OCI-LY7 (cell line): ENCODE measurements at regions not wholly inside any gene's neighbourhood (a gene's known extent, or its start where the extent isn't known, plus 50 kb on each side); places are given as distances from the start of the nearest gene placed in this dataset.

Experiments
- BruUV-seq: library from RNA; stranded (reverse); fragments of 400-500 nt; replicated peaks from 2 replicates; lab custom pipeline; 2021; lab: Mats Ljungman, UMichigan
- CTCF ChIA-PET: fragments of 300-600 bp; sonication (Branson Sonifier 250); formaldehyde crosslinking; loops from one replicate; lab custom pipeline; 2022; ENCODE audit warnings: antibody characterized with exemption; ENCODE audit not compliant: unreplicated experiment; lab: Charles Lee
- POLR2A ChIA-PET: fragments of 300-600 bp; sonication (Branson Sonifier 250); formaldehyde crosslinking; loops from one replicate; lab custom pipeline; 2022; ENCODE audit warnings: antibody characterized with exemption; lab: Charles Lee
- DNase-seq: peaks from one replicate; pipeline ENCODE4 v3.0.0-alpha.2; 2015; ENCODE audit warnings: low spot score
- H2AFZ ChIP-seq: fragments of 200-600 bp; sonication (generic), shearing (Covaris generic); 2 replicates; pipeline ENCODE4 v1.6.1; 2014; ENCODE audit warnings: mild to moderate bottlenecking, antibody characterized with exemption, low read length, moderate library complexity
- H3K27ac ChIP-seq: fragments of 200-600 bp; sonication (generic); 2 replicates; pipeline ENCODE4 v1.5.1; 2014; ENCODE audit warnings: mixed run types, low read depth, mild to moderate bottlenecking, moderate library complexity, low read length, inconsistent platforms; ENCODE audit not compliant: poor library complexity, severe bottlenecking
- H3K36me3 ChIP-seq: fragments of 200-600 bp; sonication (generic); 2 replicates; pipeline ENCODE4 v1.6.1; 2014; ENCODE audit warnings: mild to moderate bottlenecking, antibody characterized with exemption, low read length, moderate library complexity, mixed read lengths; ENCODE audit not compliant: insufficient read depth
- H3K4me1 ChIP-seq: fragments of 200-600 bp; sonication (generic); 2 replicates; pipeline ENCODE4 v1.5.1; 2014; ENCODE audit warnings: mild to moderate bottlenecking, low read length; ENCODE audit not compliant: insufficient read depth, poor library complexity, severe bottlenecking
- H3K4me2 ChIP-seq: fragments of 200-600 bp; sonication (generic); 2 replicates; pipeline ENCODE4 v1.6.1; 2014; ENCODE audit warnings: mild to moderate bottlenecking, low read length
- H3K4me3 ChIP-seq: fragments of 200-600 bp; sonication (generic); 2 replicates; pipeline ENCODE4 v1.5.1; 2014; ENCODE audit warnings: mild to moderate bottlenecking, low read depth, low read length; ENCODE audit not compliant: poor library complexity, severe bottlenecking
- H3K79me2 ChIP-seq: fragments of 200-600 bp; sonication (generic); 2 replicates; pipeline ENCODE4 v1.6.1; 2016; ENCODE audit warnings: low read depth, mild to moderate bottlenecking, low read length, moderate library complexity, mixed read lengths; ENCODE audit not compliant: insufficient read depth
- H3K9me2 ChIP-seq: fragments of 200-600 bp; sonication (generic); 2 replicates; pipeline ENCODE4 v1.6.1; 2016; ENCODE audit warnings: mild to moderate bottlenecking, low read length, mixed read lengths; ENCODE audit not compliant: insufficient read depth
- H3K9me3 ChIP-seq: fragments of 200-600 bp; sonication (generic); 2 replicates; pipeline ENCODE4 v1.6.1; 2014; ENCODE audit warnings: mild to moderate bottlenecking, mixed run types, low read length, mixed read lengths
- H4K20me1 ChIP-seq: fragments of 200-600 bp; sonication (generic); 2 replicates; pipeline ENCODE4 v1.6.1; 2014; ENCODE audit warnings: mild to moderate bottlenecking, antibody characterized with exemption, low read length, moderate library complexity, mixed read lengths; ENCODE audit not compliant: insufficient read depth
- EZH2phosphoT487 ChIP-seq: fragments of 200-600 bp; sonication (generic); IDR thresholded peaks from 2 replicates; pipeline ENCODE4 v1.6.1; 2018; ENCODE audit warnings: low read depth, borderline replicate concordance, mild to moderate bottlenecking, mixed run types, antibody characterized with exemption, low read length, moderate library complexity, mixed read lengths
- intact Hi-C: fragments of 100-400 bp; cut with micrococcal nuclease; formaldehyde crosslinking; loops from one replicate; pipeline ENCODE4 v1.10.0; 2022; ENCODE audit not compliant: unreplicated experiment
- TF ChIP-seq, protein P1 (sequence below): fragments of 200-600 bp; sonication (generic); conservative IDR thresholded peaks from 2 replicates; pipeline ENCODE4 v1.5.1; 2014; ENCODE audit warnings: mild to moderate bottlenecking, antibody characterized with exemption, low read length, moderate library complexity, mixed read lengths

- no peak overlapping the region for H2AFZ ChIP-seq
- H3K9me2 ChIP-seq = no peaks in the 10 kb centered on the region
- H3K36me3 ChIP-seq = no peaks in the 10 kb centered on the region
- intact Hi-C loops = no loop called here
- no peaks in the 10 kb centered on the region for H3K4me1 ChIP-seq
- no peaks in the 10 kb centered on the region for H3K79me2 ChIP-seq
- no TSS peak for BruUV-seq
- no peak for TF ChIP-seq EZH2phosphoT487
- TF ChIP-seq, protein P1, sequence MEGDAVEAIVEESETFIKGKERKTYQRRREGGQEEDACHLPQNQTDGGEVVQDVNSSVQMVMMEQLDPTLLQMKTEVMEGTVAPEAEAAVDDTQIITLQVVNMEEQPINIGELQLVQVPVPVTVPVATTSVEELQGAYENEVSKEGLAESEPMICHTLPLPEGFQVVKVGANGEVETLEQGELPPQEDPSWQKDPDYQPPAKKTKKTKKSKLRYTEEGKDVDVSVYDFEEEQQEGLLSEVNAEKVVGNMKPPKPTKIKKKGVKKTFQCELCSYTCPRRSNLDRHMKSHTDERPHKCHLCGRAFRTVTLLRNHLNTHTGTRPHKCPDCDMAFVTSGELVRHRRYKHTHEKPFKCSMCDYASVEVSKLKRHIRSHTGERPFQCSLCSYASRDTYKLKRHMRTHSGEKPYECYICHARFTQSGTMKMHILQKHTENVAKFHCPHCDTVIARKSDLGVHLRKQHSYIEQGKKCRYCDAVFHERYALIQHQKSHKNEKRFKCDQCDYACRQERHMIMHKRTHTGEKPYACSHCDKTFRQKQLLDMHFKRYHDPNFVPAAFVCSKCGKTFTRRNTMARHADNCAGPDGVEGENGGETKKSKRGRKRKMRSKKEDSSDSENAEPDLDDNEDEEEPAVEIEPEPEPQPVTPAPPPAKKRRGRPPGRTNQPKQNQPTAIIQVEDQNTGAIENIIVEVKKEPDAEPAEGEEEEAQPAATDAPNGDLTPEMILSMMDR = no peak
- no peak overlapping the region for H3K4me2 ChIP-seq
- H3K4me3 ChIP-seq = no peak overlapping the region
- no peaks in the 10 kb centered on the region for H4K20me1 ChIP-seq
- ChIA-PET POLR2A (interaction anchor here (0.6 to 1.2 kb wide), 4 partner anchors 14 to 1041 kb away, joined by 3 read pairs; no protein-coding TSS in a partner anchor), CTCF (no interaction called here)
- no peaks in the 10 kb centered on the region for H3K9me3 ChIP-seq
- no peak for DNase-seq
- H3K27ac ChIP-seq = no peak overlapping the region
Measured at GRCh38 chr20:9981829-9982228, 53.0 kb upstream of the ANKEF1 start.

GRCh38 chr20:9978397-9979004, 56.3 kb upstream of the ANKEF1 start:
- CTCF ChIA-PET = interaction anchor here (1.0 to 1.5 kb wide), 4 partner anchors 100 to 447 kb away, joined by 3 read pairs; no protein-coding TSS in a partner anchor
- no TSS peak for BruUV-seq
- H3K4me1 ChIP-seq = no peaks in the 10 kb centered on the region

More at GRCh38 chr20:9978397-9979004, 56.3 kb upstream of the ANKEF1 start:
- Histone ChIP-seq H3K9me2 (no peaks in the 10 kb centered on the region), H3K36me3 (no peaks in the 10 kb centered on the region), H2AFZ (no peak overlapping the region), H3K9me3 (no peaks in the 10 kb centered on the region), H3K27ac (no peak overlapping the region), H4K20me1 (no peaks in the 10 kb centered on the region), H3K79me2 (no peaks in the 10 kb centered on the region), H3K4me3 (no peak overlapping the region), H3K4me2 (no peak overlapping the region)
- TF ChIP-seq EZH2phosphoT487 = no peak
- TF ChIP-seq, protein P1 = peak; percentile 89
- DNase-seq = peak; percentile 72
- POLR2A ChIA-PET = interaction anchor here (1.1 to 1.4 kb wide), 3 partner anchors 27 to 446 kb away, joined by 3 to 5 read pairs (median 4); no protein-coding TSS in a partner anchor
- intact Hi-C loops = loop anchor here (1.0 to 10.0 kb wide), 6 partner anchors 112 to 1564 kb away; no protein-coding TSS in a partner anchor
